Occipital lobe (tissue), 1 donor: ENCODE measurements at regions not wholly inside any gene's neighbourhood (a gene's known extent, or its start where the extent isn't known, plus 50 kb on each side); places are given as distances from the start of the nearest gene placed in this dataset.
"Not testable (repeated sequence)": the region's sequence is repeated elsewhere in the genome, so short reads cannot be mapped to it uniquely, and the experiment has no call there.

Experiments used
- DNase-seq: peaks from one replicate; lab custom pipeline; 2025; lab: John Stamatoyannopoulos, UW

DNA sequence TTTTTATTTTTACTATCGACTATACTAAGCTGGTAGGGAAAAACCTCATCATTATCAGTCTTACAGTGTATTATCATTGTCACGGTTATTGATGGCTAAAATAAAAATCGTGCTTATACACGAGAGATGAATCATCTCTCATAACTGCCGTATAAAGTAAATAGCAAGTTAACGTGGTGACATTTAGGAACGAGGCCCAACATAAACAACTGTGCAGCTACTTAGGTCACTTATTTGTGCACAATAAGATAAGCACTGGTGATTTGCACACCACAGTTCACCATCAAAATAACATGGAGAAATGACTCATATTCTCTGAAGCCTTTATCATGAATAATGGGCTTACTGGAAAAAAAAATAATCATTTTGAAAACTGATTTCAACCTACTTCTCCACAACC lies 482.0 kb upstream of the TENM3 start:
- DNase-seq: no peak

DNA sequence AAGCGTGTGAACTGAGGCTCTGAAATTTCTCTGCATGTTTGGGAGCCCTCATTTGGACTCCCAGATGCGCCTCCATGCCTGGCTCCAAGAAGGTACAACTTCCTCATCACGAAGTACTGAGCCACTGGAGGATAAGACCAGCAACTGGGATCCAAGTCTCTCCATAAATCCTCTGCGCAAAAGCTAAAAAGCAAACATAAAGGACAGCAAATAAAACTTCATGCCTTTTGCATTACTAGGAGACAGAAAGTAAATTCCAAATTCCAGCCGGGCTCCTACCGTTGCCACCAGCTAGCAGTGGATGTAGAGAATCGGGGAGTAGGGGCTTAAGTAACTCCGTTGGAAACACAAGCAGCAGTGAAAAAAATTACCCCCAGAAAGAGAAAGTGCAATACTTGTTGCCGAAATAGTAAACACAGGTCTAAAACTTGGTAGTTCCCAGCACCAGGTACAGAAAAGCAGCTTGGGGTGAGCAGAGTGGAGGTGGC lies 477.1 kb upstream of the TENM3 start:
- no peak for DNase-seq

DNA sequence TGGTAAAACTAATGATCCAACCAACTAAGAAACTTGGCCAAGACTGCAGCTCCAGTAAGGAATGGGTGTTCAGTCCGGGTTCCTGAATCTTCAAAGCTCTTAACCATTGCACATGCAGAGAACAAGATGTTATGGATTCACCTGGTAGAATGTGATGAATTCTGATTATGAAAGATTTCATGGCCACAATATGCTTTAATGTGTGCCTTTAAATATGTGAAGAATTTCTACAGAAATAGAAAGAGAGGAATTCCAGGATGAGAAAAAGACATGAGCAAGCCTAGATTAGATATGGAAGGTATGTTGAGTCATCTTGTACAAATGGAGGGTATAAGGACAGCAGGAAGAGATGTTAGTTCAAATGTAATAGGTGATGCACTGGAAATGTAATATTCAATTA lies 472.2 kb upstream of the TENM3 start:
- no peak for DNase-seq

DNA sequence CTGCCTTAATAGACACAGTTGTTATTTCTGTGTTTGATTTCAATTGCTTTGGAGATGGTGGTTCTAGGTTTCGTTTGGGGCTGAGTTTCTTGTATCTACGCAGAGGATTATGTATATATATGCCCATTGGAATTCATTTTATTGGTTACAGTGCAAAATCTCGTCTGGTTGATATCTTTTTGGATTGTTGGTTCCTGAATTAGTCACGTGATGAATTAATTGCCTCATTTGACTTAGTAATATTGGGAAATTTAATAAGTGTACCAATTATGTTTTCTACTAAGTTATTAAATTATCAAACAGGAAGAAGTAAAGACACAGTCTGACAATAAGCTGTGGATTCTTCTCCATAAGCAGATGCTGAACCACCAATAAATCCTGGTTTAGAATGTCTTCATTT lies 467.9 kb upstream of the TENM3 start:
- no peak for DNase-seq

DNA sequence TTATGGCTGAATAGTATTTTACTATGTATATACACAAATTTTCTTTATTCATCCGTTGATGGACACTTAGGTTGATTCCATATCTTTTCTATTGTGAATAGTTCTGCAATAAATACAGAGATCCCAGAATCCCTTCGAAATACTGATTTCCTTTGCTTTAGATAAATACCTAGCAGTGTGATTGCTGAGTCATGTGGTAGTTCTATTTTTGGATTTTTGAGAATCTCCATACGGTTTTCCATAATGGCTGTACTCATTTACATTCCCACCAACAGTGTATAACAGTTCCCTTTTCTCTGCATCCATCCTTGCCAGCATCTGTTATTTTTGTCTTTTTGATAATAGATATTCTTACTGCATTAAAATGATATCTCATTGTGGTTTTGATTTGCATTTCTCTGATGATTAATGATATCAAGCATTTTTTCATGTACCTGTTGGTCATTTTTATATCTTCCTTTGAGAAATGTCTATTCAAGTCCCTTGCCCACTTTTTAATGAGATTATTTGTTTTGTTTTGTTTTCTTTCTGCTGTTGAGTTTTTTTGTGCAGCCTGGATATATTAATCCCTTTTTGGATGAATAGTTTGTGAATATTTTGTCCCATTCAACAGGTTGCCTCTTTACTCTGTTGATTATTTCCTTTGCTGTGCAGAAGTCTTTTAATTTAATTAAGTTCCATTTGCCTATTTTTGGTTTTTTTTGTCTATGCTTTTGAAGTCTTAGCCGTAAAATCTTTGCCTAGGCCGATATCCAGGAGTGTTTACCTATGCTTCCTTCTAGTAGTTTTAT lies 466.7 kb upstream of the TENM3 start:
- DNase-seq: no peak

DNA sequence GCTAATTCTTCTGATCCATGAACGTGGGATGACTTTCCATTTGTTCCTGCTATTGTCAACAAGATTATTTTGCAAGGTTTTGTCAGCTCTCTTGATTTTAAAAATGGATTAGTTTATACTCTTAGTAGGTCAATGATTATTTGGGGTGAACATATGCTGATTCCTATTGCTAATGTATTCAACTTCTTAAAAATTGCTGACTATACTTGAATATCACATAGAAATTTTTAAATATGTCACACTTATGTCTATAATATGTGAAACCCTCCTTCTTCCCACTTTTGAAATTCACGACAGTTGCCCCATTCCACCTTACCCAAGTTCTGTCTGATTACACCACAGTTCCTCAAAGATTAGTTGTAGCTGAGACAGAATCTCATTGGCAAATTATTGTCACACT lies 465.7 kb upstream of the TENM3 start:
- no peak for DNase-seq

DNA sequence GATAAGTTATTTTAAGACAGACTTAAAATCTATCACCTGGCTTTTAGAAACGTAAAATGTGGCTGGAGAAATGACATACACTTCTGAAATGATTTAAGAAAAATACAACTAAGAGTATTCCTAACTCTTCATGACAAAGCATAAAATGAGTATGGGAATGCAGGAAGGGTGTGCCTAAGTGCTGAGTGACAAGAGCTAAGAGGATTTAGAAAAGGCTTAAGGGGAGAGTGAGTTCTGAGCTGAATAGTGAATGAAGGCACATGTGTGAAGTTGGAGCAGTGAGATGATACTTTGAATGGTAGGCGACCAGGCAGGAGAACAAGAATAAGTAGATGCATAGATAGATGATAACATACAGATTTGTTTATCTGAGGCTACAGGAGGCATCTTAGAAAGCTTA lies 458.3 kb upstream of the TENM3 start:
- no peak for DNase-seq

DNA sequence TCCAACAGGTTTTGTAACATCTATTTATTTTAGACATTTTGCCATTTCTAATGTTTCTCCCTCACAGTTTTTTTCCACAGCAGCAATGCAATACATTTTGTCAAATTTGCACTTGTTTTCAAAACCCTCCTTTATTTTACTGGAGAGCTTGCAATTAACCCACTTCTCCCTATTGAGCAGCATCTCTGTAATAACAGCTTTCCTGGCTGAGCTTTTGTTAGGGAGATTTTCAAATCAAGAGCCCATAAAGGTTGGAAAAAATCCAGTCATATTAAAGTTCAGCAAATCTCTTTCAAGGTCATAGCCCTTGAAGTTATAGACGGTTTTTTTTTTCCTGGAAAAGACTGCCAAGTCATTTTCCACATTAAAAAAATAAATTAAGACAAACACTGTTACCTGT lies 450.6 kb upstream of the TENM3 start:
- DNase-seq: no peak

DNA sequence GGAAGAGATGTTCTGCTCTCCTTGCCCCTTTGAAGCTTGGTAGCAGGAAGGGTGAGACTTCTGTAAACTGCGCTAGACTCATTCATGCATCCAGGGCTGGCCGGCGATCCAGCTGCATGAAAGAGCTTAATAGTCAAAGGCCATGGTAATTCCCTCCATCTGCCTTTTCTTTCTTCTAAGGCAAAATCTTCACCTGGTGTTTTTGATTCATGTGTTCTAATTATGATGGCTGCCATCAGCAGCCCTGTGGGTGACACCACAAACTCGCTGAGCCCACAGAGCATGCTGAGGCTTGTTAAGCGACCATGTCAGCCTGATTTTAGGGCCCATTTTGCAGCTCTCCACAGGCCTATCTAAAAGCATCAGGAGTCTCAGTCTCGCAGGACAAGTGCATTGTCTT lies 450.1 kb upstream of the TENM3 start:
- no peak for DNase-seq

DNA sequence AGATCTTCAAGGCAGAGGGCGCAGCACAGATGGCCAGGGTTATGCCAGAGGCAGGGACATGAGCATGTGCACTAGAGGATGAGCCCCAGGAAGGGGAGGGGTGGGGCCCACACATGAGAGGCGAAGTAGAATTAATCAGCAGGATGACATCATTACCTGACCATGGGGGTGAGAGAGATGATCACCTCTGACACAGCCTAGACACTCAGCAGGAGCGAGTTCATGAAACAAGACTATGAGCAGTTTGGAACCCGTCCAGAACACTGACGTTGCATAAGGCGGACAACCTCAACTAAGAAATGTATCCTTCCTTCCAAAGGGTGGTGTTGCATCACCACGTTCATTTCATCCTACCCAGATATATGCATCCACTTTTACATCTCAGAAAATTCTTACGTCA lies 446.7 kb upstream of the TENM3 start:
- no peak for DNase-seq

DNA sequence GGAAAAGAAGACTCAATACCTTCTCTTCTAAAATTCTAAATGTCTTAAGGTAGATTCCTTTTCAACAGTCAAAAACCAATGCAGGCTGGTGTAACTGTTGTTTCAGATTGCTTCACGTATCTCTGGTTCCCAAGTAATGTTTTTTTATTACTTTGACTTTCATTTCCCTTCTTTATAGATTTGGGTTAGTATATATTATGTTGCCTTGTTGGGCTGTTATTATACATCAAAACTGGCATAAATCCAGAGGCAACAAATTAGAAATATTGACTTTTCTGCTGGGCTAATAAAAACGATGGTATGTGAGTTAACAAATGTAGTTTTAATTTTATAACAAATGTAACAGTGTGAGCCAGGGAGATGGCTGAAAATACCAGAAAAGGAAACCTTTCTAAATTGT lies 444.7 kb upstream of the TENM3 start:
- no peak for DNase-seq

DNA sequence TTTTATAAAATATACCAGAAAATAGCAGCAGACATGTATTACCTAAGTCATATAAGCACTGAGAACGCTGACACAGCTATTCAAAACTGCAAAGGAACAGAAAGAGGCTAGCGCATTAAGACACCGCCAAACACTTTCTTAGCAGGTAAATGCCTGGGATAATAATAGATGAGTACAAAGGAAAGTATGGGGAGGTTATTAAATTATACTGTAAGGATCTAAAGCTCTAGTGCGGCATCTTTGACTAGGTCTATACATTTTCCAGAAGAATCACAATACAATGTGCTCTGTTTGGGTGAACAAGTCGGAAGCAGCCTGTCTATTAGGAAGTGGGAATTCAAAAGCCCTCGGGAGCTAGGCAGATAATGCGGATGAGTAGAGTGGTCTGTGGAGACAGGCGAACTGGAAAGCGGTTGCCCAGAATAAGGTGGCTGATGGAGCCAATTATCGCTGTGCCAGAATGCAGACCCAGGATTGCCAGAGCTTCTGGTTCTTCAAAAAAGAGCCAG lies 443.6 kb upstream of the TENM3 start:
- DNase-seq: no peak

DNA sequence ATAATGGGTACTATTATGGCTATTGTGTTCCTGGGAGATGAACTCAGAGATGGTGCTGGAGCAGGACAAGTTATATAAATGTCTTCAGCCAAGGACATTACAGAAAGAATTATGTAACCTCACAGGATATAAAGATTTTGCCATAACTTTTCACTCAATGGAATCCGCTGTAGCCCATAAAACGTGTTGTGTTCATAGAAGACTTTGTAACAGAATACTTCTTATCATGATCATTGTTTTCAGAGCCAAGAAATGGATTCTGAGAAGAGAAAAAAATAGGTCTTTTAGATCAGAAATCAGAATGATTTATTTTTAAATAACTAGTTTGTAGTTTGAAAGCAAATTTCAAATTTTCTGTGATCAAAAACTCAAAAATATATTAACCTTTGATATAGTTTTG lies 441.0 kb upstream of the TENM3 start:
- no peak for DNase-seq

DNA sequence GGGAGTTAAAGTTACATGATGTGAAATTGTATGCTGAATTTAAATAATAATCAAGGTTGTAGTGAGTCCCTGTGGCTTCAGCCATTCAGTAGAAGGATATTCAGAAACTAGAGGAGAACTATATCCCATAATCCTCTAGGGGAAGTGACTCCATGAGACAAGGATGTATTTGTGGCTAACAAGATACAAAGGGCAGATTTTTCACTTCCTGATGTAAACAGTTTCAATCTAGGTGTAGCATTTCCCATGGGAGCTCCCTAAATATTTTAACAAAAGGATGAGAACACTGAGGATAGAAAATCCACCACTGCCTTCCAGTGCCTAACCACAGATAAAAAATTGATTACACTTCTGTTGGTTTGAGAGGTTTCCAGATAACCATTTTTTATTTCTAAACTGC lies 435.4 kb upstream of the TENM3 start:
- DNase-seq: no peak

DNA sequence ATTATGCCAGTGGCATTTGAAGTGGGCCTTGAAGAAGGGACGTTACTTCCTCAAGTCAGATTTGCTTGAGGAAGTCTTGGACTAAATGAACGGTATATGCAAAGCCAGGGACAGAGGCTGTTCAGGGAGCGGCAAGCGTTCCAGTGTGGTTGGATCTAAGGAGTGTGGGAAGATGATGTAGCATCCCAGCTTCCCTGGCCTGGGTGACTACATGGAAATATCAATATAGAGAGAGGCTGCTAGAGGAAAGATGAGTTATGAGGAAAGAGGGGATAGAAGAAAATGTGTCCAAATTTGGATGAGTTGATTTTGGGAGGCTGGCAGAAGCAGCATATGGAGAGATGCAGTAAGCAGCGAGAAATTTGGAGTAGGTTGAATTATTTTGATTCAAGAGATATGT lies 432.5 kb upstream of the TENM3 start:
- no peak for DNase-seq

DNA sequence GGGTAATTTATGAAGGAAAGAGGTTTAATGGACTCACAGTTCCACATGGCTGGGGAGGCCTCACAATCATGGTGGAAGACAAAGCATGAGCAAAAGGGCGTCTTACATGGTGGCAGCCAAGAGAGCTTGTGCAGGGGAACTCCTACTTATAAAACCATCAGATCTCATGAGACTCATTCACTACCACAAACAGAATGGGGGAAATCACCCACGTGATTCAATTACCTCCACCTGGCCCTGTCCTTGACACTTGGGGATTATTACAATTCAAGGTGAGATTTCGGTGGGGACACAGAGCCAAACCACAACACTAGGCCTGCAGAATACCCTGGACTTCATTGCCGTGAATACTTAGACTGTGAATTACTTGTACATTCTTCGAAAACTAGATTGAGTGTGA lies 431.7 kb upstream of the TENM3 start:
- DNase-seq: not testable (repeated sequence)

DNA sequence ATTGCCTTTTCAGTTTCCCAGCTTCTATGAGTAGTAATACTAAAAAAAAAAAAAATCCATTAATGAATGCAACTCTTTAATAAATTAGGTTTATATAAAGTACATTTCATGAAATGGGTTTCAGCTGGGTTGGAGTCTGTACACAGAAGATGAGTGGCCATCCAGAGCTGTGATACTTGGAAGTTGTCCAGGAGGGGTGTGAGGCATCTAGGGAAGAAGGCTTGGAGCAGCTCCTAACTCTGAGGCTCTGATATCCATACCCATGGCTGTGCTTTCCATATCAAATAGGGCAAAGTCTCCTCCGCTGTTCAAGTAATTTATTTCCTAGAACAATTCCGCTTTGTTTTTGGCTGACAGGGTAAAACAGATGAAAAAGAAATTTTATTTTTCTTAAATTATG lies 423.3 kb upstream of the TENM3 start:
- DNase-seq: no peak

DNA sequence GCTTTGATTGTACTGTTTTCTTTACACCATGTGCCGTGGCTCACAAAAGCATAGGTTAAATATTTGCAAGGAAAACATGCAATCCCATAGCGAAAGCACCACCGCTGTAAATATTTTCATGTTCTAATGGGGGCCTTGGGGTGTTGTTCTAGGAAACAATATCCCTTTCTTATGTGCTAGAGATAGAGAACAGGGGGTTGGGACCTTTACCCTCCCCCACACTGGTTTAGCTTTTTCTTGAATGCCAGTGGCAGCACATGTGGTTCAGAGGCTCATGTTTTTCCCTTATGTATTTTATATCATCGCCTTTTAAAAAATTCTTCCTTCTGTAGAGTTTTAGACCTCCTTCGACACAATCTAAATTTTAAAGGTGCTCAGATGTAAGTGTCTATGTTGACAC lies 422.6 kb upstream of the TENM3 start:
- no peak for DNase-seq

DNA sequence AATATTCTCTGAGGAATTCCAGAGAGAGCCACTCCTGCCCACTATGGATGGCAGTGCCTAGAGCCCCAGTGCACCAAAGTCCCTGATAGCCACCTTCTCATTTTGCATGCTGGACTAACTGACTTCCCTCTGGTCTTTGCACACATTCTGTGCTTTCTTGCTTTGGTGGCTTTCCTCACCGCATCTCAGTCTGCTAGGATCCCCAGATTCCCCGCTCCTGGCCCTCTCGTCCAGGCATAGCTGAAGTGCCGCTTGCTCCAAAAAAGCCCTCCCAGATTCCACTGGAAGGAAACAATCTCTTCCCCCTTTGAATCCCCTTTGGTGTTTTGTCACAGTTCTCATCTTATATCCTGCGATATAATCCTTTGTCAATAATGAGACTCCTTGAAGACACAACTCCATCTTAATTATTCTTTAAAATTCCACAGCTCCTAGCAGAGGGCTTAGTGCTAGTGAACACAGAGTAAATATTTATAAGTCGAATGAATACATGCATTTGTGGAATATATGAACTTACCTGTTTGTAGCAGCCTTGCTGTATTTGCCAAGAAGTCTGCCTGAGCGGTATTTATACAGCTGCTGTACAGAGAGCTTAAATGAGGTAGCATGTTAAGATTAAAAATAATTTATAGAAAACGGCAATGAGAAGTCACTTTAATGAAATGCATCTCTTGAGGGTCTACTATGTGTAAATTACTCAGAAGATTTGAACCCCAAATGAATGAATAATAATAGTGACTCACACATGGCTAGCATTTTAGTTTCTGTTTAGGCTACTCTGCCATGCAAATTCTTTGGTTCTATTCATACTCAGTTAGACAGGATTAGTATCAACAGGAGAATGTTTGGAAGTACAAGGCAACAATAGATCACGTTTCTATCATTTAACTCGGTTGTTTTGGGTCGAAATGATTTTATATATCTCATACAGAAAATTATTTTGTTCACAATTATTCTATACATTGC lies 421.9 kb upstream of the TENM3 start:
- no peak for DNase-seq

DNA sequence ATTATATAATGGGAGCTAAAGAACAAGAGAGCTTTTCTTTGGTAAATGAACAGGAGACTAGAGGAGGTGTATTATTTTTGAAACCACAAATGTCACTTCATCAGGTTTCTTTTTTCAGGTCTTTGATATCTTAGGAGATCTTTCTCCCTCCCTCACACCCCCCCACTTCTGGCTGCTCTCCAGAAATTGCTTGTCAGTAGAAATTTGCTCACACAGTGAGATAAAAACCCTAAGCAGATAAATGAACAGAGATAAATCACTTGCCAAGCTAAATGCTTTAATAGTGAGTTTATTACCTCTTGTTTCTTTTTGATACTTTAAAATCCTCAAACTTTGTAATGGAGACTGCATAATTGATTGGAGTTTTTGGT lies 421.2 kb upstream of the TENM3 start:
- DNase-seq: no peak

DNA sequence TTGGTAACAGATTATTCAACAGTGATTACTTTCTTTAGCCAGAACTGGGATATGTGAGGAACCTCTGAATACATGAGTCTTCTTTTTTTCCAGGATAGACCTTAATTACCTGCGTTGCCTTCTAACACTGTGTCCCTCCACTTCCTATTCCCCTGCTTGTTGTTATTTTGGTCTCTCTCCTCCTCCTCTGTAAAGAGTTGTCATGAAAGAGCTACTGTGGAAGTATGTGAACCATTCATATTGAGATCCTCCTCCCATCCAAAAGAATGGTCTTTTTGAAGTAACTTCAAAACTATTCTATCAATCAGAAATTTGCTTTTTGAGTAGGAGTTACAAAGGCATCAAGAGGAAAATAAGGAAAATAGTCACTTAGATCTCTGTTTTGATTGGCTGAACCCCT lies 420.0 kb upstream of the TENM3 start:
- no peak for DNase-seq

DNA sequence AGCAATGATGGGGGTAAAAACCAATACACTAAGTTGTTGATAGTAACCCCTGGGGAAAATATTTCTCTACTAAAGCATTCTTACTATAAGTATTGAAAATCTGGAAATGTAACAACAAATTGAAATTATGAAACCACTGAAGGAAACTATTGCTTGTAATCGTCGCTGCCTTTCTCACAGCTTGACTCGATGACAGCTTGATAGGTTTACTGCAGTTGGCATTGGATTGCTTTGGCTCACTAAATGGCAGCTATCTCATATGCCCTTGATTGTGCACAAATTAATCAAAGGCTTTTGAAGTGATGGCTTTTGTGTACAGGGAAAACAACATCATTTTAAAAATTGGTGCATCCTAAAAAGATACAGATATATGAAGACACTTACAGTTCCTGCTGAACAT lies 419.6 kb upstream of the TENM3 start:
- DNase-seq: no peak

DNA sequence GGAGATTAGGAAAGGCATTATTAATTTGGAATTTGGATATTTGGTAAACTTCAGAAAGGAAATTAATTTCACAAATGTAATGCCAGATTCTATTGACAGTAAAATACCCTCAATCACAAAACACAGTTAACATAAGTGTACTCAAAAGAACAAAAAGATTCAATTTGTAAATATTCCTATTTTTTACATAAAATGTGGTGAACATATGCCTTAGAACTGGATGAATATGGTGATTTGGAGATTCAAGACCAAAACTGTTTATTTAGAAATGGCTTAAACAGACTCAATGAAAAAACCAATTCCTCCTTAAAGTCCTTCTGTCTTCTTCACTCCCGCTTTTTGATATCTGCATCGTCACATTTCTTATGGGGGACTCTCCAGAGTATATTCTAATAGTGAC lies 417.6 kb upstream of the TENM3 start:
- DNase-seq: no peak
